Progenitor cell of endocrine pancreas (in vitro differentiated cells): ENCODE measurements at regions not wholly inside any gene's neighbourhood (a gene's known extent, or its start where the extent isn't known, plus 50 kb on each side); places are given as distances from the start of the nearest gene placed in this dataset.

Experiments used
- DNase-seq: peaks from one replicate; pipeline ENCODE4 v3.0.0; 2021; ENCODE audit warnings: low spot score; ENCODE audit not compliant: unreplicated experiment
- H3K27ac Mint-ChIP-seq: 2 replicates; pipeline ENCODE4 v1.8.0; 2021; ENCODE audit warnings: mild to moderate bottlenecking, moderate library complexity, mixed read lengths
- H3K27me3 Mint-ChIP-seq: 2 replicates; pipeline ENCODE4 v1.8.0; 2021; ENCODE audit warnings: mixed read lengths
- H3K36me3 Mint-ChIP-seq: 2 replicates; pipeline ENCODE4 v1.8.0; 2022; ENCODE audit warnings: mixed read lengths; ENCODE audit not compliant: insufficient read depth
- H3K4me1 Mint-ChIP-seq: 2 replicates; pipeline ENCODE4 v1.8.0; 2021; ENCODE audit warnings: low read depth, mixed read lengths
- H3K4me3 Mint-ChIP-seq: 2 replicates; pipeline ENCODE4 v1.8.0; 2021; ENCODE audit warnings: low read depth, mild to moderate bottlenecking, moderate library complexity, mixed read lengths
- H3K9me3 Mint-ChIP-seq: 2 replicates; pipeline ENCODE4 v1.8.0; 2021; ENCODE audit warnings: low read depth, mixed read lengths
- TF ChIP-seq, protein P1 (sequence below): fragments of 200-600 bp; sonication (generic); IDR thresholded peaks from one replicate; pipeline ENCODE4 v1.5.0; 2021; ENCODE audit warnings: antibody characterized with exemption, mild to moderate bottlenecking; ENCODE audit not compliant: unreplicated experiment

DNA sequence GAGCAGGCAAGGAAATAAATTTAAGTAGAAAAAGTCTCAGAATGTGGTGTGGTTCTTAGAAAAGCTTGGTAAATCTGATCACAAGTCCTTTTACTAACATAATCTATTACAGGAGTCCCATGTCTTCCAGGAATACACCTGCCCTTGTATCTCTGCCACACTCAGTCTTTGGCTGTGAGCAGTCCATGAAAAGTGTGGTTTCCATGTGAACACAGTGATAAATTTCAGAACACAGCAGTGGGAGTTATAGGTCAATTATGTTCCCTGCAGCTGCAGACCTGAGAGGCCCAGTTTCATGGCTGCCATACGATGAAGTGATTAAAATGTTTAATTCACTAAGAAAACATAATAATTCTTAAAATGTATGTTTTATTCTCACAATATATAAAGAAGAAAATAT is 366.9 kb upstream of the STAC start:
- Mint-ChIP-seq H3K4me1 (peaks cover 17% of the 10 kb centered on the region), H3K4me3 (no peak overlapping the region), H3K9me3 (peaks cover 4% of the 10 kb centered on the region), H3K36me3 (no peaks in the 10 kb centered on the region), H3K27ac (no peak overlapping the region), H3K27me3 (no peaks in the 10 kb centered on the region)
- no peak for DNase-seq
- TF ChIP-seq, protein P1, sequence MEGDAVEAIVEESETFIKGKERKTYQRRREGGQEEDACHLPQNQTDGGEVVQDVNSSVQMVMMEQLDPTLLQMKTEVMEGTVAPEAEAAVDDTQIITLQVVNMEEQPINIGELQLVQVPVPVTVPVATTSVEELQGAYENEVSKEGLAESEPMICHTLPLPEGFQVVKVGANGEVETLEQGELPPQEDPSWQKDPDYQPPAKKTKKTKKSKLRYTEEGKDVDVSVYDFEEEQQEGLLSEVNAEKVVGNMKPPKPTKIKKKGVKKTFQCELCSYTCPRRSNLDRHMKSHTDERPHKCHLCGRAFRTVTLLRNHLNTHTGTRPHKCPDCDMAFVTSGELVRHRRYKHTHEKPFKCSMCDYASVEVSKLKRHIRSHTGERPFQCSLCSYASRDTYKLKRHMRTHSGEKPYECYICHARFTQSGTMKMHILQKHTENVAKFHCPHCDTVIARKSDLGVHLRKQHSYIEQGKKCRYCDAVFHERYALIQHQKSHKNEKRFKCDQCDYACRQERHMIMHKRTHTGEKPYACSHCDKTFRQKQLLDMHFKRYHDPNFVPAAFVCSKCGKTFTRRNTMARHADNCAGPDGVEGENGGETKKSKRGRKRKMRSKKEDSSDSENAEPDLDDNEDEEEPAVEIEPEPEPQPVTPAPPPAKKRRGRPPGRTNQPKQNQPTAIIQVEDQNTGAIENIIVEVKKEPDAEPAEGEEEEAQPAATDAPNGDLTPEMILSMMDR: no peak

DNA sequence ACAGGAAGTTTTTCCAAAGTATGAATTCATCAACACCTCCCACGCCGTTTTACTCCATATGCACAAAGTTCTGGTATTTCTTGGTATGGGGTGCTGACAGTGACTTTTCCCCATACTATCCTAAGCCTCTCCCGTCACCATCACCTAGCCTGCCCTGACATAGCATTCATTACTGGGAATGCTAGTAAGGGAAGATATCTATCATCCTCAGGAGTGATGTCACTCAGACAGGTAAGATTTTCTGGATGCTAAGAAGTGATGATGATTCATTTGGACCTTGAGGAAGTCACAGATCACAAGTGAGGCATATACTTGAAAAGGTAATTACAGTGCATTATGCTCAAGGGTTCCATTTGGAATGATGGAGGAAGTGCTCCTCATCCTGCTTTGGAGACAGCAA is 355.1 kb upstream of the STAC start:
- TF ChIP-seq, protein P1: no peak
- Mint-ChIP-seq H3K27me3 (no peaks in the 10 kb centered on the region), H3K27ac (no peak overlapping the region), H3K36me3 (no peaks in the 10 kb centered on the region), H3K4me1 (no peaks in the 10 kb centered on the region), H3K4me3 (no peak overlapping the region), H3K9me3 (peaks cover 8% of the 10 kb centered on the region)
- no peak for DNase-seq

DNA sequence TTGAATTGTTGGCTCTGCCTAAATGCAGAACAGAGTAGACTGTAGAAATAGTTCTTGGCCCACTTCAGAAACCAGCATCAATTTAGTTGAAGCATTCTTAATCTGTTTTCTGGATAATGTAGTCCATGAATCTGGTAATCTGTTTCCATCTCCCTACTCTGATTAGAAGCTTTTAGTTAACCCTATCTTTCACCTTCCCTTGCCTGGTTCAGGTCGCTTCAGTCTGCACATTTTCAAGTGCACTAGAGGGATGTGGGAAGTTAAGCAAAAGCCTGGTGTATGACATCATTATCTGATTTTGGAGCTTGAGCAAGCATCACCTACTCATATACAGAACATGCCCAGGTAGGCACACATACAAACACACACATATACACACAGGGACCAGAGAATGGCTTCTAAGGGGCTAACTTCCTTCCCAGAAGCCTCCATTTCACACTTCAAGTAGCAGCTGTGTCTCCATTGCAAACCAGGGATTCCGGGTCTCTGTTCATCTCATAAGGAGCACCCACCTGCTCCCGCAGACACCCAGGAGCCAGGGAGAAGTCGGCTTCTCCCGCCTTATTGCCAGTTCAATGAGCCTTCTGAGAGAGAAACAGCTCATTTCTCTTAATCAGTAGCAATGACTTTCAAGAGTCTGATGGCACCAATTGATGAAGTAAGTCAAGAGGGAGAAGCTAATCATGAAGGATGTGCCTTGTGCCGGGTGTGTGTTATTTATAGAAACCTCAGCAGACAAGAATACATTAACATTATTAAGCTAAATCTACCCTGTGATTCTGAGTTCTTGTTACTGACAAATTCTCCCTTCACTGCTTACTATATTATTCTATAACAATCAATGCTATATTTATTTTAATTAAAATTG is 347.9 kb upstream of the STAC start:
- Mint-ChIP-seq H3K4me3 (no peak overlapping the region), H3K9me3 (peaks cover 18% of the 10 kb centered on the region), H3K36me3 (no peaks in the 10 kb centered on the region), H3K27ac (no peak overlapping the region), H3K27me3 (no peaks in the 10 kb centered on the region), H3K4me1 (no peaks in the 10 kb centered on the region)
- no peak for DNase-seq
- TF ChIP-seq, protein P1: no peak

DNA sequence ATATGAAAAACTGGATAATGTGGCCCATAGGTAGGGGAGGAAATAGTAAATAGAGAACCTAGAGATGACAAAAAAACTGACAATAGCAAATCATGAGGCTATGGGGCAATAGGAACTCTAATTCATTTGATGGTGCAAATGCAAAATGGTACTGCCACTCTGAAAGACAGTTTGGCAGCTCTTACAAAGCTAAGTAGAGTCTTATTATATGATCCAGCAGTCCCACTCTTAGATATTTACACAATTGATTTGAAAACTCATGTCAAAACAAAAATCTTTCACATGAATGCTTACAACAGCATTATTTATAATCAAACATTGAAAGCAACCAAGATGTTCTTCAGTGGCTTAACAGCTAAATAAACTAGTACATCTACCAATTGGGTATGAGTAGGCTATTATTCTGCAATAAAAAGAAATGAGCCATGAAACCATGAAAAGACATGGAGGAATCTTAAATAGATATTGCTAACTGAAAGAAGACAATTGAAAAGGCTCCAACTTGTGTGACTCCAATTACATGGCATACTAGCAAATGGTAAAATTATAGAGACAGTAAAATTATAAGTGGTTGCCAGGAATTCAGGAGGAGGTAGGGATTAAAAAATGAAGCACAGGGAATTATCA is 321.8 kb upstream of the STAC start:
- no peak for DNase-seq
- H3K36me3 Mint-ChIP-seq: no peaks in the 10 kb centered on the region
- no peak overlapping the region for H3K27ac Mint-ChIP-seq
- no peak overlapping the region for H3K4me3 Mint-ChIP-seq
- TF ChIP-seq, protein P1: no peak
- H3K9me3 Mint-ChIP-seq: peaks cover 10% of the 10 kb centered on the region
- H3K27me3 Mint-ChIP-seq: no peaks in the 10 kb centered on the region
- no peaks in the 10 kb centered on the region for H3K4me1 Mint-ChIP-seq

DNA sequence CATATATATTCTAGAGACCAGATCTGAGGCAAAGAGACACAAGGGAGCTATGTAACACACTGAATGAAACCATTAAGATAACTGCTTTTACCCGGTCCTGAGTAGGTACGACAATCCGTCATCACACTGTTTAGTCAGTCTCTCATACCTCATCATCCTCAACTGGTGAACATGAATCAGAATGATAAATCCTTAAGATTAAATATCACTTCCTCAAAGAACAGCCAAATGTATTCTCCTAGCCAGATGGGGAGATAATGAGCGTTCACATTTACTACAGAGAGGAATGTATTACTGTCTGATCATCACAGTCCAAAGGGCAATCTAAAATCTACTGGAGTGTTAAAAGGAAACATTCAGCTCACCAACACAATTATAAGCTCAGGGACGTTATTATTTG is 319.4 kb upstream of the STAC start:
- TF ChIP-seq, protein P1: no peak
- no peaks in the 10 kb centered on the region for H3K36me3 Mint-ChIP-seq
- peaks cover 4% of the 10 kb centered on the region for H3K4me1 Mint-ChIP-seq
- no peak overlapping the region for H3K4me3 Mint-ChIP-seq
- H3K27ac Mint-ChIP-seq: no peak overlapping the region
- no peaks in the 10 kb centered on the region for H3K9me3 Mint-ChIP-seq
- DNase-seq: no peak
- no peaks in the 10 kb centered on the region for H3K27me3 Mint-ChIP-seq
